ENCODE measurements at regions not wholly inside any gene's neighbourhood (a gene's known extent, or its start where the extent isn't known, plus 50 kb on each side); places are given as distances from the start of the nearest gene placed in this dataset.
"Not testable (repeated sequence)": the region's sequence is repeated elsewhere in the genome, so short reads cannot be mapped to it uniquely, and the experiment has no call there.

- no peak for DNase-seq (ENCODE audit: low spot score)
Observed at GRCh38 chr4:181119186-181119585, 1124.0 kb upstream of the TENM3 start.

DNA sequence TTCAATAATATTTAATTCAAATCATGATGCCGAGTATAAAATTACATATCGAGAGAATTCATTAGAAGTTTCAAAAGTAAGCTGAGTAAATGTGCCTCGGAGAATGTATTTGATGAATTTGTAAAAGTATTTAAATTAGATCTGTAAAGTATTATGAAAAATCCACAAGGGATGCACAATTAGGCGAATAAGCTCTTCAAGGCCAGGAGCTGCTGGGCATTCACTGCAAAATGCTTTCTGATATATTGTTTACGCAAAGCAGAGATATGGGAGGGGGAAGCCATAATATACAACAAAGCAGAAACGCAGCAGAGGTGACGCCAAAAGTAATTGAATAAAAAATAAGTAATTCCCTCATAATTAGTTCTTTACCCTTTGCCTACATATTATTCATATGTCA is 1121.5 kb upstream of the TENM3 start:
- no peak for DNase-seq (ENCODE audit: low spot score)

- DNase-seq (ENCODE audit: low spot score): no peak
Observed at GRCh38 chr4:181127171-181127570, 1116.0 kb upstream of the TENM3 start.

GRCh38 chr4:181130317-181130716 is 1112.9 kb upstream of the TENM3 start:
- DNase-seq (ENCODE audit: low spot score): not testable (repeated sequence)

GRCh38 chr4:181137351-181137750 is 1105.9 kb upstream of the TENM3 start:
- DNase-seq (ENCODE audit: low spot score): no peak

DNA sequence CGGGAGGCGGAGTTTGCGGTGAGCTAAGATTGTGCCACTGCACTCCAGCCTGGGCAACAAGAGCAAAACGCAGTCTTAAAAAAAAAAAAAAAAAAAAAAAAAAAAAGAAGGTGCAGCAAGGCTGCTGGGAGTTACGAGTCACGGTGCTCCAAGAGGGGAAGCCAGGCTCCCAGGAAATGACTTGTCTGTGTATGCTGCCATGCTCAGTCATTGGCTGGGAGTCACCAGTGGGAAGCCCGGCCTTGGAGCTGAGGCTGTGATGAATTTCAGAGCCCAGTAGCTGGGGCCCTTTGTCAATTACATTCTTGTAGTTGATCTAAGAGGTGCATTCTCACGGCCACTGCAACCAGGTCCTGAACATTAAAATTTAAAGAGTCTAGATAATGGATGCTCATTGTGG is 1105.1 kb upstream of the TENM3 start:
- no peak for DNase-seq (ENCODE audit: low spot score)

- no peak for DNase-seq (ENCODE audit: low spot score)
Observed at GRCh38 chr4:181140037-181140603, 1103.1 kb upstream of the TENM3 start.

DNA sequence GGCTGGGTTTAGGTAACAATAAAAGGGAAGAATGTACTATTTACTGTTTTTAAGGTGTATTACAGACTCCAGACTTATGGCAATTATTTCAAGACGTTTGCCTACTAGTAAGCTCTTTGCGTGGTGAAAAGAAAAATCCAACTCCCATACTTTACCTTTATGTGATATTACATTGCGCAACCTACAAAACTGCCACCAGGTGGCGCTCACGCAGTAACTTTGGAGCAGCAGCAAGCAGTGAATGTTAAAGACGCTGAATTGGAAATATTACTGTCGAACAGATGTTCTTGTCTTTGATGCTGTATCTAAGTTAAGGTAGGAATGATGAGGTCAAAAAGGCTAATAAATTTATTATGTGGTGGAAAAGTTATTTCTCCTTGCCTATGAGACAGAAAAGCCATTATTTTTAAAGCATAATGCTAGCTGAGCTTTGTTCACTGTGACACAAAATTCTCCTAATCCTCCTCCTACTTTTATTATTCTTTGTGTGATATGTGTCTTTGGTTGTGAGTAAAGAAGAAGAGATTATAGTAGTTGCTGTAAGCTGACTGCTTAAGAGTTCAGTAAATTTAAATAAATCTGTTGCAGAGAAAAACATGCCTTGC is 1099.8 kb upstream of the TENM3 start:
- DNase-seq (ENCODE audit: low spot score): peak; percentile 60

DNA sequence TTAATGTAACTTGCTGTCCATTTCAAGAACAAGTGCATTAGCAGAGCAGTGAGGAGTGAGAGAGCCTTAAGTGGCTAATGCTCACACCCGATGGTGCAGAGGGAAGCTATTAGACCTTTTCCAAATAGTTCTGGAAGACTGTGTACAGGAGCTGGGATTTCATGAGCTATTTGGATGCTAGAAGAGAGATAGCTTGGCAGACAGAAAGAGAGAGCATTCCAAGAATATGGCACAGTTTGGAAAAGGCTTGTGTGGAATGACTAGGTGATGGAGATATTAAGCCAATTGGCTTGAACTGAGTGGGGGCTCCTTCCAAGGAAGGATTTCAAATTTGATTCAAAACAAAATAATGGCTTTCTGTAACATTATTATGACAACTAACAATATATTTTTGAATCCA is 1097.2 kb upstream of the TENM3 start:
- DNase-seq (ENCODE audit: low spot score): no peak

DNA sequence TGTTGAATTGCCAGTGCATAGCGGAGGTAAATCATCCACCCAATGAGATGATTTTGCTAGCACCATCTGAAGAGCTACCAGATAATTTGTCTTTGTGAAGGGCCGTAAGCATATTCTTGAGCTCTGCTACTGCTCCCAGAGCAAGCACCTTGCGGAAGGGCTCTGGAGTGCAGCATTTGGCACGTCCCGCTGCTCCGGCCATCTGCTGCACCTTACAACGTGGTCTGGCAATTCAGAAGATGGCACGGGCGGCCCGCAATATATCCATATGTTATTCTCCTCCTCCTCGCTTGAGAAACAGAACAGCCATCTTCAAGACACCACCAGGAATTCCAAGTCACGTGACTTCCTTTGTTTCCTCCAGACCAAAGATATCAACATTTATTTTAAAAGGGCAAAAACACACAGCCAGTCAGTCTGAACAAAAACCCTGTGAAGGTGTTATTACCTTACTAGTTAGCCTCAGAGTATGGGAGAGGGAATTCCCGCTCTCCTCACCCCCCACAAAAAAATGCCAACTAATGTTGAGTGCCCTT is 1095.7 kb upstream of the TENM3 start:
- no peak for DNase-seq (ENCODE audit: low spot score)

GRCh38 chr4:181148470-181148869 is 1094.7 kb upstream of the TENM3 start:
- DNase-seq (ENCODE audit: low spot score): no peak

GRCh38 chr4:181150191-181150590 is 1093.0 kb upstream of the TENM3 start:
- DNase-seq (ENCODE audit: low spot score): no peak

DNA sequence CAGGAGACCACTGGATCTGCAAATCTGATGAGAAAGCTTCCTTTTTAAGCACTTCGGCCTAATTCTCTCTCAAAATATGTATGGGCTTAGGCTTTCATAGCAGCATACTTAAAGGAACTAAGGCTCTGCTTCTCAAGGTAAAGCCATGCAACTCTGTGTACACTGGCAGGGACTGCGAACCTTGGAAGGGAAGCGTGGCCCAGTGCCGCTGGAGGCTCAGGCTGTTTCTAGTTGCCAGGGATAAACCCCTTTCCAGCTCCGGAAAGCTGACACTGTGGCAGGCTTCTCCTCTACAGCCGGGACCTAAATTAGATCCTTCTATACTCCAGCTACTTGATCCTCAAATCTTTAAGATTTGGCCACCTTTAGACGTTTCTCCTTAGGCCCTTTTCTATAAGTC is 1091.3 kb upstream of the TENM3 start:
- DNase-seq (ENCODE audit: low spot score): no peak

- no peak for DNase-seq (ENCODE audit: low spot score)
Observed at GRCh38 chr4:181157647-181158046, 1085.6 kb upstream of the TENM3 start.

DNA sequence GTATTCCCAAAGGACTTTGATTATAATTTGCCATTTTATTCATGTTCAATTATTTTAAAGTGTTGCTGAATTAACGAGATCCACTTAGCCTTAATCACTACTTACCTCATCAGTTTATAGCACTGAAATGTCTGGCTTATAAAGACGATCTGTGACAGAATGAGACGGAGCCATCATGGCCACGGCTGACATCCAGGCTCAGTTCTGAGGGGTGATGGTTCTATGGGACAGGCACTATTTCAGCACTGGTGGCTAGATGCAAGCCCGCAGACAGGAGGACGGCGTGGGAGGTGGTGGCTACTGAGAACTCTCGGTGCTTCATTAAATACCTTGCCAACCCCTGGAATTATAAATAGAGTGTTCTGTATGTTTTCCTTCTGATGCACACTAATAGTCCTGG is 1084.2 kb upstream of the TENM3 start:
- DNase-seq (ENCODE audit: low spot score): no peak

- DNase-seq (ENCODE audit: low spot score): no peak
Observed at GRCh38 chr4:181161669-181162068, 1081.5 kb upstream of the TENM3 start.

- no peak for DNase-seq (ENCODE audit: low spot score)
Observed at GRCh38 chr4:181162266-181162665, 1080.9 kb upstream of the TENM3 start.

GRCh38 chr4:181162676-181163075 is 1080.5 kb upstream of the TENM3 start:
- DNase-seq (ENCODE audit: low spot score): no peak

- no peak for DNase-seq (ENCODE audit: low spot score)
Observed at GRCh38 chr4:181166742-181167399, 1076.3 kb upstream of the TENM3 start.

DNA sequence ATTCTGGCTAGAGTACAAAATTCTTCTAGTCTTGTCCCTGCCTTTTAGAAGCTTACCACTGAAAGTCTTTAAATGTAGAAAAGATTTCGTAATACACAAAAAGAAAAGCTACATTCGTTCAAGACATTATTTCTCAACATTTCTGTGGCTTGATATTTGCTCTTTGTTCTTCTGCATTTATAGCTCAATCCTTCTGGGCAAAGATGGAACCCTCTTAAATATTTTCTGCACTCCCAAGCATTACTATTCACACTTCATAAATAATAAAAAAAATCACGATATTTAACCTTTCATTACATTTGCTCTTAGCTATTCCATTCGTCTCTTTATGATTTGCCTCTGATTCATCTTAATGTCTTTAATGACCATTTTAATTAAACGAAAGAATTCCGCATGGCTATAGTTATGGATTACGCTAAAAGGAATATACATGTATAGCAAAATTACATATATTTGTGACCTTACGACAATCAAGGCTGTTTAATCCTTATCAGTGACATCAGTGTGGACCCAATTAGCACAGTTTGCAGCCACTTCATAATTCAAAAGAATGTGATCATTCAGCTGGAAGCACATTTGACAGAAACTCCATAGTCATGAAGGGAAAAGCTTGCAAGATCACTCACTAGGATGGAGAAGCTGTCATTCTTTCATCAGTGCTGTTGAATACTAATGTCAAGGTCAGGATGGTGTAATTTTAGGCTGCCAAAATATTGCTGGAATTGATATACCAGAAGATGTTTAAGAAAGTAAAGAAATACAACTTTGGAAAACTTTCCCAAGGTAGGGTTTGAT is 1075.0 kb upstream of the TENM3 start:
- no peak for DNase-seq (ENCODE audit: low spot score)

DNA sequence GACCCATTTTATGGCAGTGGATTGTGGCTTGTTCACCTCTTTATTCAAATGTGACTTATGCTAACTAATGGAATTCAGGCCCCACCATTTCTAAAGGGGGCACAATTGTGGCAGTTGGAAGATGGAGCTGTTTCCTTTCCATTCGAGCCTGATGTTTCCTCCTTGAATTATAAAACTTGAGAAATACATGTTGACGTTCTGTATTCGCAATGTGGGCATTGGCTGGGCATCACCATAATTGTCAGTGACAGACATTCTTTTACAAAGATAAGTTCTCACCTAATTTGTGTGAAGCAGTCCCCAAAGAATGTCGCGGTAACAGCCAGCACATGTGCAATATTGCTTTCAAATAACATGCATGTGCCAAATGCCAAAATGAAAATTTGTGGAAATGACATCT is 1070.2 kb upstream of the TENM3 start:
- no peak for DNase-seq (ENCODE audit: low spot score)

GRCh38 chr4:181176306-181176705 is 1066.9 kb upstream of the TENM3 start:
- no peak for DNase-seq (ENCODE audit: low spot score)

DNA sequence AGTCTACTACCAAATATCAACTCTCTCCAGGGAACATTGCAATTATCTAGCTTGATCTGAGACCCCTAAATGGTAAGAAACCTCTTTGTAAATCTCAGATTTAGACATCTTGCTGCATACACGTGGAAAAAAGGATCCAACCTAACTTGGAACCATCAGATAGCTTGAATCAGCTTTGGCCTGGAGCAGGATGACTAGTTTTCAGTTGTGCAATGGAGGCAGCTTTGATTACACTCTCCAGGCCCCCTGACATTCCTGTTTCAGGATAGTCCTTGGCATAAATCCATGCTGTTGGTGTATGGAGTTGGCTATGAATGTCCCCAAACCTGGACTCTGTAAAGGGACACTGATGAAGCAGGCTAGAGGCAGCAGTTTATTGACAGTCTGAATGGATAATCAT is 1061.9 kb upstream of the TENM3 start:
- DNase-seq (ENCODE audit: low spot score): no peak
